ENCODE measurements at regions not wholly inside any gene's neighbourhood (a gene's known extent, or its start where the extent isn't known, plus 50 kb on each side); places are given as distances from the start of the nearest gene placed in this dataset.

GRCh38 chr3:147875498-147875897 lies 466.3 kb downstream of the ZIC1 start:
- DNase-seq (ENCODE audit: low spot score) = no peak
- no peak for ATAC-seq (ENCODE audit: low FRiP score)
- TF ChIP-seq CTCF (IDR thresholded peaks at IDR 0.05) = no peak

GRCh38 chr3:147881933-147882332 lies 472.8 kb downstream of the ZIC1 start:
- DNase-seq (ENCODE audit: low spot score) (no peak), ATAC-seq (ENCODE audit: low FRiP score) (no peak)
- no peak for TF ChIP-seq CTCF (IDR thresholded peaks at IDR 0.05)

GRCh38 chr3:147886879-147887278 lies 477.7 kb downstream of the ZIC1 start:
- DNase-seq (ENCODE audit: low spot score) (no peak), ATAC-seq (ENCODE audit: low FRiP score) (no peak)
- no peak for TF ChIP-seq CTCF (IDR thresholded peaks at IDR 0.05)

GRCh38 chr3:147887797-147888196 lies 478.6 kb downstream of the ZIC1 start:
- DNase-seq (ENCODE audit: low spot score) = no peak
- no peak for TF ChIP-seq CTCF (IDR thresholded peaks at IDR 0.05)
- no peak for ATAC-seq (ENCODE audit: low FRiP score)

- TF ChIP-seq CTCF (IDR thresholded peaks at IDR 0.05) = no peak
- ATAC-seq (ENCODE audit: low FRiP score) (no peak), DNase-seq (ENCODE audit: low spot score) (no peak)
Observed at GRCh38 chr3:147890114-147890513, 480.9 kb downstream of the ZIC1 start.

- TF ChIP-seq CTCF (IDR thresholded peaks at IDR 0.05) = no peak
- ATAC-seq (ENCODE audit: low FRiP score) = no peak
Observed at GRCh38 chr3:147895509-147895908, 486.3 kb downstream of the ZIC1 start.

GRCh38 chr3:147900851-147901250 lies 491.7 kb downstream of the ZIC1 start:
- TF ChIP-seq CTCF (IDR thresholded peaks at IDR 0.05) = no peak
- ATAC-seq (ENCODE audit: low FRiP score) = no peak
- no peak for DNase-seq (ENCODE audit: low spot score)

More at GRCh38 chr3:147895509-147895908, 486.3 kb downstream of the ZIC1 start:
- no peak for DNase-seq (ENCODE audit: low spot score)
